HUES6 (cell line): ENCODE measurements at regions not wholly inside any gene's neighbourhood (a gene's known extent, or its start where the extent isn't known, plus 50 kb on each side); places are given as distances from the start of the nearest gene placed in this dataset.

Experiments
- H3K27ac ChIP-seq: 2 replicates; pipeline ENCODE4 v1.7.0; 2013; ENCODE audit warnings: low read depth, mild to moderate bottlenecking, low read length, inconsistent platforms
- H3K27me3 ChIP-seq: 2 replicates; pipeline ENCODE4 v1.6.1; 2013; ENCODE audit warnings: low read length; ENCODE audit not compliant: control insufficient read depth, insufficient read depth
- H3K36me3 ChIP-seq: 2 replicates; pipeline ENCODE4 v1.6.1; 2013; ENCODE audit warnings: low read length; ENCODE audit not compliant: control insufficient read depth, insufficient read depth
- H3K4me1 ChIP-seq: 2 replicates; pipeline ENCODE4 v1.6.1; 2013; ENCODE audit warnings: low read length; ENCODE audit not compliant: control insufficient read depth, insufficient read depth
- H3K4me3 ChIP-seq: 2 replicates; pipeline ENCODE4 v1.5.1; 2013; ENCODE audit warnings: low read depth, low read length
- H3K9ac ChIP-seq: one replicate; pipeline ENCODE4 v1.6.1; 2013; ENCODE audit warnings: mild to moderate bottlenecking, low read length
- H3K9me3 ChIP-seq: 2 replicates; pipeline ENCODE4 v1.6.1; 2013; ENCODE audit warnings: low read depth, low read length; ENCODE audit not compliant: control insufficient read depth, insufficient read depth

GRCh38 chr4:28886934-28887333 lies 1833.2 kb upstream of the PCDH7 start:
- Histone ChIP-seq H3K4me1 (peaks cover 3% of the 10 kb centered on the region; the same call in 1 of the 2 replicates), H3K36me3 (no peaks in the 10 kb centered on the region), H3K9me3 (no peaks in the 10 kb centered on the region), H3K9ac (no peak overlapping the region), H3K27ac (no peak overlapping the region), H3K27me3 (no peaks in the 10 kb centered on the region), H3K4me3 (no peak overlapping the region)

GRCh38 chr4:28890949-28891775 lies 1829.0 kb upstream of the PCDH7 start:
- Histone ChIP-seq H3K4me3 (no peak overlapping the region), H3K4me1 (no peaks in the 10 kb centered on the region), H3K9me3 (no peaks in the 10 kb centered on the region)

GRCh38 chr4:28913466-28913865 lies 1806.7 kb upstream of the PCDH7 start:
- H3K36me3 ChIP-seq: no peaks in the 10 kb centered on the region
- H3K4me1 ChIP-seq: no peaks in the 10 kb centered on the region
- no peak overlapping the region for H3K9ac ChIP-seq
- H3K4me3 ChIP-seq: no peak overlapping the region
- H3K27ac ChIP-seq: no peak overlapping the region
- H3K9me3 ChIP-seq: no peaks in the 10 kb centered on the region
- H3K27me3 ChIP-seq: no peaks in the 10 kb centered on the region

More at GRCh38 chr4:28890949-28891775, 1829.0 kb upstream of the PCDH7 start:
- Histone ChIP-seq H3K27me3 (no peaks in the 10 kb centered on the region), H3K9ac (no peak overlapping the region), H3K36me3 (no peaks in the 10 kb centered on the region), H3K27ac (no peak overlapping the region)

- H3K4me3 ChIP-seq: no peak overlapping the region
- H3K36me3 ChIP-seq: no peaks in the 10 kb centered on the region
- H3K4me1 ChIP-seq: peaks cover 4% of the 10 kb centered on the region; the same call in 1 of the 2 replicates
- H3K27ac ChIP-seq: no peak overlapping the region
- no peaks in the 10 kb centered on the region for H3K27me3 ChIP-seq
- H3K9ac ChIP-seq: no peak overlapping the region
- H3K9me3 ChIP-seq: no peaks in the 10 kb centered on the region
Observed at GRCh38 chr4:28916585-28916984, 1803.6 kb upstream of the PCDH7 start.

- peaks cover 4% of the 10 kb centered on the region; the same call in 1 of the 2 replicates for H3K4me1 ChIP-seq
- no peaks in the 10 kb centered on the region for H3K9me3 ChIP-seq
- no peak overlapping the region for H3K9ac ChIP-seq
- H3K27me3 ChIP-seq: no peaks in the 10 kb centered on the region
- no peak overlapping the region for H3K4me3 ChIP-seq
- no peak overlapping the region for H3K27ac ChIP-seq
- H3K36me3 ChIP-seq: no peaks in the 10 kb centered on the region
Observed at GRCh38 chr4:28918871-28919270, 1801.3 kb upstream of the PCDH7 start.

- H3K36me3 ChIP-seq: no peaks in the 10 kb centered on the region
- H3K4me3 ChIP-seq: no peak overlapping the region
- H3K9me3 ChIP-seq: no peaks in the 10 kb centered on the region
- H3K27me3 ChIP-seq: no peaks in the 10 kb centered on the region
- H3K9ac ChIP-seq: no peak overlapping the region
- no peak overlapping the region for H3K27ac ChIP-seq
- H3K4me1 ChIP-seq: peaks cover 4% of the 10 kb centered on the region; the same call in 1 of the 2 replicates
Observed at GRCh38 chr4:28921886-28922285, 1798.3 kb upstream of the PCDH7 start.

- no peaks in the 10 kb centered on the region for H3K9me3 ChIP-seq
- H3K36me3 ChIP-seq: no peaks in the 10 kb centered on the region
- no peaks in the 10 kb centered on the region for H3K27me3 ChIP-seq
- H3K4me3 ChIP-seq: no peak overlapping the region
- no peak overlapping the region for H3K27ac ChIP-seq
- H3K9ac ChIP-seq: no peak overlapping the region
- no peaks in the 10 kb centered on the region for H3K4me1 ChIP-seq
Observed at GRCh38 chr4:28926156-28926555, 1794.0 kb upstream of the PCDH7 start.

- no peaks in the 10 kb centered on the region for H3K4me1 ChIP-seq
- H3K27ac ChIP-seq: no peak overlapping the region
- H3K27me3 ChIP-seq: no peaks in the 10 kb centered on the region
- no peak overlapping the region for H3K9ac ChIP-seq
- H3K4me3 ChIP-seq: no peak overlapping the region
- no peaks in the 10 kb centered on the region for H3K9me3 ChIP-seq
- H3K36me3 ChIP-seq: no peaks in the 10 kb centered on the region
Observed at GRCh38 chr4:28942631-28943030, 1777.5 kb upstream of the PCDH7 start.

GRCh38 chr4:28947374-28947773 lies 1772.8 kb upstream of the PCDH7 start:
- Histone ChIP-seq H3K4me1 (no peaks in the 10 kb centered on the region), H3K27ac (no peak overlapping the region), H3K27me3 (no peaks in the 10 kb centered on the region), H3K9ac (no peak overlapping the region), H3K4me3 (no peak overlapping the region), H3K36me3 (no peaks in the 10 kb centered on the region), H3K9me3 (no peaks in the 10 kb centered on the region)

GRCh38 chr4:28948501-28948900 lies 1771.7 kb upstream of the PCDH7 start:
- H3K36me3 ChIP-seq: no peaks in the 10 kb centered on the region
- H3K4me3 ChIP-seq: no peak overlapping the region
- no peak overlapping the region for H3K9ac ChIP-seq
- no peaks in the 10 kb centered on the region for H3K27me3 ChIP-seq
- H3K4me1 ChIP-seq: no peaks in the 10 kb centered on the region
- no peaks in the 10 kb centered on the region for H3K9me3 ChIP-seq
- H3K27ac ChIP-seq: no peak overlapping the region

- Histone ChIP-seq H3K36me3 (no peaks in the 10 kb centered on the region), H3K27ac (no peak overlapping the region), H3K4me1 (no peaks in the 10 kb centered on the region), H3K9me3 (no peaks in the 10 kb centered on the region), H3K9ac (no peak overlapping the region), H3K27me3 (no peaks in the 10 kb centered on the region), H3K4me3 (no peak overlapping the region)
Observed at GRCh38 chr4:28966982-28967381, 1753.2 kb upstream of the PCDH7 start.
